Sigmoid colon (tissue), 4 donors: ENCODE measurements at regions not wholly inside any gene's neighbourhood (a gene's known extent, or its start where the extent isn't known, plus 50 kb on each side); places are given as distances from the start of the nearest gene placed in this dataset.

ENCODE experiments used
- CTCF ChIP-seq, 4 experiments: fragments of 450-650 bp in 3 of 4; fragments of 200-600 bp in 1 of 4; IDR thresholded peaks; one replicate each; pipeline ENCODE4 v1.5.1; 2016 to 2019; ENCODE audit warnings: antibody characterized with exemption in 4 of 4, mild to moderate bottlenecking in 3 of 4, moderate library complexity in 2 of 4
- EP300 ChIP-seq, 4 donors: sonication (generic); formaldehyde crosslinking; IDR thresholded peaks; one replicate each; pipeline ENCODE4 v1.6.1; 2017; ENCODE audit warnings: antibody characterized with exemption in 4 of 4
- POLR2A ChIP-seq, 2 donors: fragments of 450-650 bp; IDR thresholded peaks; one replicate each; pipeline ENCODE4 v1.6.1; 2016; ENCODE audit warnings: antibody characterized with exemption in 2 of 2, mild to moderate bottlenecking in 2 of 2, moderate library complexity in 2 of 2

- TF ChIP-seq CTCF (IDR thresholded peaks at IDR 0.05) (no peak), POLR2A (IDR thresholded peaks at IDR 0.05) (no peak), EP300 (IDR thresholded peaks at IDR 0.05) (no peak)
Measured at GRCh38 chr2:207416900-207417299, 112.9 kb upstream of the CREB1 start.
